GM18498 (cell line): ENCODE measurements at regions not wholly inside any gene's neighbourhood (a gene's known extent, or its start where the extent isn't known, plus 50 kb on each side); places are given as distances from the start of the nearest gene placed in this dataset.
"Not testable (repeated sequence)": the region's sequence is repeated elsewhere in the genome, so short reads cannot be mapped to it uniquely, and the experiment has no call there.

Experiments
- ATAC-seq: cut with Tn5 transposase; IDR thresholded peaks from one replicate; pipeline ENCODE4 v1.9.1; 2021; ENCODE audit warnings: mild to moderate bottlenecking, moderate library complexity; ENCODE audit not compliant: unreplicated experiment

GRCh38 chr12:66774929-66775328 is 96.1 kb upstream of the GRIP1 start:
- ATAC-seq: no peak

GRCh38 chr12:66775871-66776270 is 97.0 kb upstream of the GRIP1 start:
- no peak for ATAC-seq

GRCh38 chr12:66776974-66777373 is 98.1 kb upstream of the GRIP1 start:
- peak; percentile 99 for ATAC-seq

- ATAC-seq: no peak
These were observed 100.6 kb upstream of the GRIP1 start for GRCh38 chr12:66779466-66779865.

- no peak for ATAC-seq
These were observed 107.8 kb upstream of the GRIP1 start for GRCh38 chr12:66786531-66787308.

- ATAC-seq: no peak
These were observed 120.7 kb upstream of the GRIP1 start for GRCh38 chr12:66799551-66799950.

GRCh38 chr12:66800046-66800445 is 121.2 kb upstream of the GRIP1 start:
- ATAC-seq: no peak

- no peak for ATAC-seq
These were observed 125.1 kb upstream of the GRIP1 start for GRCh38 chr12:66803930-66804329.

GRCh38 chr12:66804563-66804974 is 125.7 kb upstream of the GRIP1 start:
- no peak for ATAC-seq

GRCh38 chr12:66808606-66809005 is 129.7 kb upstream of the GRIP1 start:
- no peak for ATAC-seq

GRCh38 chr12:66813137-66813892 is 134.4 kb upstream of the GRIP1 start:
- ATAC-seq: no peak

- no peak for ATAC-seq
These were observed 140.7 kb upstream of the GRIP1 start for GRCh38 chr12:66819587-66819986.

- no peak for ATAC-seq
These were observed 144.1 kb upstream of the GRIP1 start for GRCh38 chr12:66822961-66823360.

GRCh38 chr12:66823857-66824570 is 145.1 kb upstream of the GRIP1 start:
- no peak for ATAC-seq

GRCh38 chr12:66825921-66826320 is 147.0 kb upstream of the GRIP1 start:
- not testable (repeated sequence) for ATAC-seq

GRCh38 chr12:66829660-66830325 is 150.9 kb upstream of the GRIP1 start:
- ATAC-seq: no peak

- no peak for ATAC-seq
These were observed 152.6 kb upstream of the GRIP1 start for GRCh38 chr12:66831495-66831894.

GRCh38 chr12:66832997-66833396 is 154.1 kb upstream of the GRIP1 start:
- ATAC-seq: no peak

- ATAC-seq: no peak
These were observed 157.9 kb upstream of the GRIP1 start for GRCh38 chr12:66836623-66837310.

- ATAC-seq: no peak
These were observed 158.4 kb upstream of the GRIP1 start for GRCh38 chr12:66837311-66837627.

GRCh38 chr12:66838366-66838765 is 159.5 kb upstream of the GRIP1 start:
- no peak for ATAC-seq
